ENCODE measurements at regions not wholly inside any gene's neighbourhood (a gene's known extent, or its start where the extent isn't known, plus 50 kb on each side); places are given as distances from the start of the nearest gene placed in this dataset.

DNA sequence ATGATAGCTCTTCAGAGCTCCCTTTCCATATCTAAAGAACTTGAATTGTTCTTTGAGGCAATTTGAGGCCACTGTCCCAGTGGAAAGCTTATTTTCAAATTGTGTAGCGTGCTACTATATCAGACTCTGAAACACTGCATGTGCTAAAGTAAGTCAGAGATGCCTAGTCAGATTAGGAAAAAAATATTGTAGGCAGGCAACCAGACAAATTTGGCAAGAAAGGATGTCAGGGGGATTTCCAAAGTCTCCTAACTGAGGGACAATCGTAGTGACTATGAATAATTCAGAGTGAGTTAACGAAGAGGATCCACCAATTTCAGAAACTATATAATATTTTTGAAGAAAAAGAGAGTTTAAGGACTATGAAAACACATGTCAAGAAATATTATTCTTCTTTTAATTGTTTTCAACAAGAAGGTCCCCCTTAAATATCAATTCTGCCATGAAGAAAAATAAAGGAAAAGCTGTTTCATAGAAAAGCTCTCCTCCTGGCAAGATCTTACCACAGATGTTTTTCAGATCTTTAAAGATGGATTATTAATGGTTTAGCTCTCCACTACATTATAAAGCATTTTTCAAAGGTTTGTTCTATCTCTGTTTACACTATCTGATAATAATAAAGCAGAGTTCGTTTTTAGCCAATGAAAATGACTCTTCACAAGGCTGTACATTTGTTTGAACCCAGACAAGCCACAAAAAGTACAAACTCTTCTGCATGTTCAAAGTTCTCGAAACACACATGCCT is 273.5 kb upstream of the PTGER4 start:
- TF ChIP-seq, protein P1, sequence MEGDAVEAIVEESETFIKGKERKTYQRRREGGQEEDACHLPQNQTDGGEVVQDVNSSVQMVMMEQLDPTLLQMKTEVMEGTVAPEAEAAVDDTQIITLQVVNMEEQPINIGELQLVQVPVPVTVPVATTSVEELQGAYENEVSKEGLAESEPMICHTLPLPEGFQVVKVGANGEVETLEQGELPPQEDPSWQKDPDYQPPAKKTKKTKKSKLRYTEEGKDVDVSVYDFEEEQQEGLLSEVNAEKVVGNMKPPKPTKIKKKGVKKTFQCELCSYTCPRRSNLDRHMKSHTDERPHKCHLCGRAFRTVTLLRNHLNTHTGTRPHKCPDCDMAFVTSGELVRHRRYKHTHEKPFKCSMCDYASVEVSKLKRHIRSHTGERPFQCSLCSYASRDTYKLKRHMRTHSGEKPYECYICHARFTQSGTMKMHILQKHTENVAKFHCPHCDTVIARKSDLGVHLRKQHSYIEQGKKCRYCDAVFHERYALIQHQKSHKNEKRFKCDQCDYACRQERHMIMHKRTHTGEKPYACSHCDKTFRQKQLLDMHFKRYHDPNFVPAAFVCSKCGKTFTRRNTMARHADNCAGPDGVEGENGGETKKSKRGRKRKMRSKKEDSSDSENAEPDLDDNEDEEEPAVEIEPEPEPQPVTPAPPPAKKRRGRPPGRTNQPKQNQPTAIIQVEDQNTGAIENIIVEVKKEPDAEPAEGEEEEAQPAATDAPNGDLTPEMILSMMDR (IDR thresholded peaks at IDR 0.05) = no peak
- no peak for TF ChIP-seq POLR2A (IDR thresholded peaks at IDR 0.05)
